ENCODE measurements at regions not wholly inside any gene's neighbourhood (a gene's known extent, or its start where the extent isn't known, plus 50 kb on each side); places are given as distances from the start of the nearest gene placed in this dataset.

DNA sequence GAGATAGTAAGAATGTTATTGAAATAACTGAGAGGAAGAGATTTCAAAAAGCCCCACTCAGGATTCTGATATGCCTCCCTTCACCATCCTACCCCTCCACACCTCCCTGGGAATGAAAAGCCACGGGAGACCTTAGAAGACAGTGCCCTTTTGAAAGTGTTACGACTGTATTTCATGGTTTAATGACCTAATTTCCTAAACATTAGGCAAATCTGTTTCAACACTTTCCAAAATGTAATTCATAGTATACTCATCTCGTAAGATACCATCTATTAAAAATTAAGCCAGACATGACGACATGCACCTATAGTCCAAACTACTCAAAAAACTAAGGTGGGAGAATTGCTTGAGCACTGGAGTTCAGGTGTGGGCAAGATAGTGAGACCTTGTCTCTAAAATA is 106.3 kb downstream of the HNRNPD start:
- TF ChIP-seq, protein P1, sequence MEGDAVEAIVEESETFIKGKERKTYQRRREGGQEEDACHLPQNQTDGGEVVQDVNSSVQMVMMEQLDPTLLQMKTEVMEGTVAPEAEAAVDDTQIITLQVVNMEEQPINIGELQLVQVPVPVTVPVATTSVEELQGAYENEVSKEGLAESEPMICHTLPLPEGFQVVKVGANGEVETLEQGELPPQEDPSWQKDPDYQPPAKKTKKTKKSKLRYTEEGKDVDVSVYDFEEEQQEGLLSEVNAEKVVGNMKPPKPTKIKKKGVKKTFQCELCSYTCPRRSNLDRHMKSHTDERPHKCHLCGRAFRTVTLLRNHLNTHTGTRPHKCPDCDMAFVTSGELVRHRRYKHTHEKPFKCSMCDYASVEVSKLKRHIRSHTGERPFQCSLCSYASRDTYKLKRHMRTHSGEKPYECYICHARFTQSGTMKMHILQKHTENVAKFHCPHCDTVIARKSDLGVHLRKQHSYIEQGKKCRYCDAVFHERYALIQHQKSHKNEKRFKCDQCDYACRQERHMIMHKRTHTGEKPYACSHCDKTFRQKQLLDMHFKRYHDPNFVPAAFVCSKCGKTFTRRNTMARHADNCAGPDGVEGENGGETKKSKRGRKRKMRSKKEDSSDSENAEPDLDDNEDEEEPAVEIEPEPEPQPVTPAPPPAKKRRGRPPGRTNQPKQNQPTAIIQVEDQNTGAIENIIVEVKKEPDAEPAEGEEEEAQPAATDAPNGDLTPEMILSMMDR (optimal IDR thresholded peaks at IDR 0.05 in 1 of 3, IDR thresholded peaks at IDR 0.05 in 1 of 3, conservative IDR thresholded peaks at IDR 0.05 in 1 of 3; ENCODE audit: extremely low read depth in 1 of 3, insufficient read depth in 2 of 3, low read length in 3 of 3): no peak
- TF ChIP-seq EZH2 (IDR thresholded peaks at IDR 0.05; ENCODE audit: low read length): no peak

Data from keratinocyte (primary cell).